IgD-negative memory B cell (primary cell): ENCODE measurements at regions not wholly inside any gene's neighbourhood (a gene's known extent, or its start where the extent isn't known, plus 50 kb on each side); places are given as distances from the start of the nearest gene placed in this dataset.
A peak's percentile ranks its signal among the peaks of the same experiment; 100 is the strongest.

Experiments
- H3K27ac Mint-ChIP-seq, 3 donors: one replicate each; pipeline ENCODE4 v1.8.0; 2020 to 2022; ENCODE audit warnings: mild to moderate bottlenecking in 3 of 3, mixed read lengths in 3 of 3, moderate library complexity in 1 of 3
- H3K27me3 Mint-ChIP-seq: one replicate; pipeline ENCODE4 v1.8.0; 2021; ENCODE audit warnings: mixed read lengths
- H3K36me3 Mint-ChIP-seq: one replicate; pipeline ENCODE4 v1.8.0; 2020; ENCODE audit warnings: mild to moderate bottlenecking, mixed read lengths
- H3K4me1 Mint-ChIP-seq, 3 donors: one replicate each; pipeline ENCODE4 v1.8.0; 2020 to 2022; ENCODE audit warnings: mixed read lengths in 3 of 3, mild to moderate bottlenecking in 1 of 3
- H3K4me3 Mint-ChIP-seq, 4 donors: one replicate each; pipeline ENCODE4 v1.8.0; 2020 to 2022; ENCODE audit warnings: mild to moderate bottlenecking in 4 of 4, mixed read lengths in 4 of 4, moderate library complexity in 3 of 4
- H3K9me3 Mint-ChIP-seq, 3 donors: one replicate each; pipeline ENCODE4 v1.8.0; 2020 to 2021; ENCODE audit warnings: mixed read lengths in 3 of 3, mild to moderate bottlenecking in 1 of 3

GRCh38 chrX:7432901-7433300 is 284.9 kb upstream of the PUDP start:
- no peaks in the 10 kb centered on the region for H3K27me3 Mint-ChIP-seq
- H3K4me1 Mint-ChIP-seq: no peaks in the 10 kb centered on the region
- peaks cover 0 to 5% (median 3%) of the 10 kb centered on the region in 3 donors for H3K9me3 Mint-ChIP-seq
- H3K27ac Mint-ChIP-seq: no peak overlapping the region
- H3K4me3 Mint-ChIP-seq: no peak overlapping the region
- H3K36me3 Mint-ChIP-seq: no peaks in the 10 kb centered on the region

- Mint-ChIP-seq H3K27ac (peak overlapping the region in 1 of 3 donors; percentile 55), H3K4me3 (no peak overlapping the region), H3K4me1 (no peaks in the 10 kb centered on the region), H3K36me3 (peaks cover 2% of the 10 kb centered on the region), H3K27me3 (no peaks in the 10 kb centered on the region), H3K9me3 (no peaks in the 10 kb centered on the region)
These were observed 272.8 kb upstream of the PUDP start for GRCh38 chrX:7420717-7421116.

GRCh38 chrX:7414753-7415152 is 266.8 kb upstream of the PUDP start:
- Mint-ChIP-seq H3K27me3 (no peaks in the 10 kb centered on the region), H3K27ac (no peak overlapping the region), H3K4me1 (no peaks in the 10 kb centered on the region), H3K36me3 (peaks cover 2% of the 10 kb centered on the region), H3K4me3 (no peak overlapping the region), H3K9me3 (peaks cover 2 to 7% (median 3%) of the 10 kb centered on the region in 3 donors)

GRCh38 chrX:7412840-7413239 is 264.9 kb upstream of the PUDP start:
- Mint-ChIP-seq H3K4me1 (no peaks in the 10 kb centered on the region), H3K4me3 (no peak overlapping the region), H3K36me3 (no peaks in the 10 kb centered on the region), H3K27ac (no peak overlapping the region), H3K9me3 (peaks cover 3 to 7% (median 3%) of the 10 kb centered on the region in 3 donors), H3K27me3 (no peaks in the 10 kb centered on the region)

- peaks cover 3 to 8% (median 3%) of the 10 kb centered on the region in 3 donors for H3K9me3 Mint-ChIP-seq
- H3K4me1 Mint-ChIP-seq: no peaks in the 10 kb centered on the region
- no peak overlapping the region for H3K27ac Mint-ChIP-seq
- H3K36me3 Mint-ChIP-seq: peaks cover 2% of the 10 kb centered on the region
- H3K27me3 Mint-ChIP-seq: peaks cover under 1% of the 10 kb centered on the region
- H3K4me3 Mint-ChIP-seq: no peak overlapping the region
These were observed 261.9 kb upstream of the PUDP start for GRCh38 chrX:7409866-7410265.

- Mint-ChIP-seq H3K9me3 (peaks cover 2 to 4% (median 3%) of the 10 kb centered on the region in 3 donors), H3K27me3 (no peaks in the 10 kb centered on the region), H3K4me1 (no peaks in the 10 kb centered on the region), H3K36me3 (no peaks in the 10 kb centered on the region), H3K27ac (no peak overlapping the region), H3K4me3 (no peak overlapping the region)
These were observed 251.4 kb upstream of the PUDP start for GRCh38 chrX:7399373-7399772.

GRCh38 chrX:7390441-7390840 is 242.5 kb upstream of the PUDP start:
- H3K36me3 Mint-ChIP-seq: peaks cover 2% of the 10 kb centered on the region
- H3K9me3 Mint-ChIP-seq: no peaks in the 10 kb centered on the region
- H3K4me1 Mint-ChIP-seq: no peaks in the 10 kb centered on the region
- H3K4me3 Mint-ChIP-seq: no peak overlapping the region
- no peak overlapping the region for H3K27ac Mint-ChIP-seq
- no peaks in the 10 kb centered on the region for H3K27me3 Mint-ChIP-seq

GRCh38 chrX:7389576-7389975 is 241.6 kb upstream of the PUDP start:
- Mint-ChIP-seq H3K27me3 (no peaks in the 10 kb centered on the region), H3K36me3 (peaks cover 2% of the 10 kb centered on the region), H3K27ac (no peak overlapping the region), H3K4me1 (no peaks in the 10 kb centered on the region), H3K4me3 (no peak overlapping the region), H3K9me3 (no peaks in the 10 kb centered on the region)

GRCh38 chrX:7385131-7385530 is 237.2 kb upstream of the PUDP start:
- no peaks in the 10 kb centered on the region for H3K27me3 Mint-ChIP-seq
- H3K4me3 Mint-ChIP-seq: no peak overlapping the region
- H3K9me3 Mint-ChIP-seq: no peaks in the 10 kb centered on the region
- peaks cover 0 to 6% (median 5%) of the 10 kb centered on the region in 3 donors for H3K4me1 Mint-ChIP-seq
- no peak overlapping the region for H3K27ac Mint-ChIP-seq
- peaks cover 2% of the 10 kb centered on the region for H3K36me3 Mint-ChIP-seq

GRCh38 chrX:7378406-7378805 is 230.5 kb upstream of the PUDP start:
- Mint-ChIP-seq H3K36me3 (no peaks in the 10 kb centered on the region), H3K4me1 (peaks cover 0 to 7% (median 6%) of the 10 kb centered on the region in 3 donors), H3K27ac (no peak overlapping the region), H3K4me3 (no peak overlapping the region), H3K9me3 (peaks cover 2 to 17% (median 10%) of the 10 kb centered on the region in 3 donors), H3K27me3 (no peaks in the 10 kb centered on the region)

- Mint-ChIP-seq H3K4me3 (no peak overlapping the region), H3K27ac (no peak overlapping the region), H3K4me1 (peaks cover 0 to 2% (median 0%) of the 10 kb centered on the region in 3 donors), H3K9me3 (peaks cover 6 to 19% (median 10%) of the 10 kb centered on the region in 3 donors), H3K36me3 (peaks cover 4% of the 10 kb centered on the region), H3K27me3 (no peaks in the 10 kb centered on the region)
These were observed 225.0 kb upstream of the PUDP start for GRCh38 chrX:7372825-7373525.

GRCh38 chrX:7362111-7362510 is 214.2 kb upstream of the PUDP start:
- no peaks in the 10 kb centered on the region for H3K9me3 Mint-ChIP-seq
- H3K27ac Mint-ChIP-seq: no peak overlapping the region
- H3K4me1 Mint-ChIP-seq: no peaks in the 10 kb centered on the region
- no peak overlapping the region for H3K4me3 Mint-ChIP-seq
- H3K27me3 Mint-ChIP-seq: no peaks in the 10 kb centered on the region
- H3K36me3 Mint-ChIP-seq: peaks cover 2% of the 10 kb centered on the region

GRCh38 chrX:7351926-7352325 is 204.0 kb upstream of the PUDP start:
- H3K27me3 Mint-ChIP-seq: no peaks in the 10 kb centered on the region
- no peak overlapping the region for H3K27ac Mint-ChIP-seq
- no peak overlapping the region for H3K4me3 Mint-ChIP-seq
- peaks cover 18% of the 10 kb centered on the region for H3K36me3 Mint-ChIP-seq
- H3K4me1 Mint-ChIP-seq: no peaks in the 10 kb centered on the region
- no peaks in the 10 kb centered on the region for H3K9me3 Mint-ChIP-seq

GRCh38 chrX:7347465-7347864 is 199.5 kb upstream of the PUDP start:
- no peaks in the 10 kb centered on the region for H3K4me1 Mint-ChIP-seq
- peaks cover 39% of the 10 kb centered on the region for H3K36me3 Mint-ChIP-seq
- no peak overlapping the region for H3K4me3 Mint-ChIP-seq
- H3K27me3 Mint-ChIP-seq: no peaks in the 10 kb centered on the region
- peak overlapping the region in 1 of 3 donors; percentile 18 for H3K27ac Mint-ChIP-seq
- H3K9me3 Mint-ChIP-seq: no peaks in the 10 kb centered on the region

- no peaks in the 10 kb centered on the region for H3K27me3 Mint-ChIP-seq
These were observed 198.1 kb upstream of the PUDP start for GRCh38 chrX:7346021-7346420.

GRCh38 chrX:7343181-7343580 is 195.2 kb upstream of the PUDP start:
- peaks cover 32% of the 10 kb centered on the region for H3K36me3 Mint-ChIP-seq
- H3K27me3 Mint-ChIP-seq: no peaks in the 10 kb centered on the region
- no peaks in the 10 kb centered on the region for H3K4me1 Mint-ChIP-seq
- H3K27ac Mint-ChIP-seq: no peak overlapping the region
- H3K4me3 Mint-ChIP-seq: no peak overlapping the region
- no peaks in the 10 kb centered on the region for H3K9me3 Mint-ChIP-seq

More at GRCh38 chrX:7346021-7346420, 198.1 kb upstream of the PUDP start:
- Mint-ChIP-seq H3K4me3 (no peak overlapping the region), H3K4me1 (no peaks in the 10 kb centered on the region), H3K36me3 (peaks cover 40% of the 10 kb centered on the region), H3K9me3 (no peaks in the 10 kb centered on the region), H3K27ac (no peak overlapping the region)
